HEK293 (cell line): ENCODE measurements at regions not wholly inside any gene's neighbourhood (a gene's known extent, or its start where the extent isn't known, plus 50 kb on each side); places are given as distances from the start of the nearest gene placed in this dataset.

Source experiments
- CTCF ChIA-PET: fragments of 350-600 bp; formaldehyde crosslinking; extraction: SDS; loops from one replicate; lab custom pipeline; 2021; ENCODE audit warnings: antibody characterized with exemption; lab: Yijun Ruan, JAX
- POLR2A ChIA-PET: fragments of 300-600 bp; formaldehyde crosslinking; extraction: SDS; loops from one replicate; lab custom pipeline; 2020; ENCODE audit warnings: antibody characterized with exemption, inconsistent platforms; lab: Yijun Ruan, JAX
- H3K27ac ChIP-seq: fragments of 200-500 bp; sonication (Bioruptor generic); 2 replicates; pipeline ENCODE4 v1.5.1; 2014; ENCODE audit warnings: low read depth, low read length, control low read depth, inconsistent platforms; ENCODE audit errors: extremely low read depth
- H3K36me3 ChIP-seq, 2 experiments: fragments of 200-500 bp in 1 of 2; sonication (Bioruptor generic) in 1 of 2; 1 replicate in 1 of 2; 2 replicates in 1 of 2; pipeline ENCODE4 v1.5.1; 2014 to 2017; ENCODE audit warnings: inconsistent platforms in 2 of 2, low read length in 2 of 2; ENCODE audit not compliant: control insufficient read depth in 2 of 2, insufficient read depth in 1 of 2
- H3K4me1 ChIP-seq: fragments of 200-500 bp; sonication (Bioruptor generic); 2 replicates; pipeline ENCODE4 v1.5.1; 2014; ENCODE audit warnings: mild to moderate bottlenecking, low read length, inconsistent platforms; ENCODE audit not compliant: control insufficient read depth, insufficient read depth
- H3K4me3 ChIP-seq: 2 replicates; pipeline ENCODE4 v1.5.1; 2011; ENCODE audit warnings: low read depth, mild to moderate bottlenecking, control low read depth, low read length, moderate library complexity
- H3K9me3 ChIP-seq: fragments of 200-500 bp; sonication (Bioruptor generic); 2 replicates; pipeline ENCODE4 v1.5.1; 2014; ENCODE audit warnings: low read depth, low read length, inconsistent platforms; ENCODE audit not compliant: control insufficient read depth, insufficient read depth
- PRDM1 ChIP-seq: fragments of 450-650 bp; formaldehyde crosslinking; IDR thresholded peaks from 2 replicates; pipeline ENCODE4; 2016; ENCODE audit warnings: missing biosample characterization, missing genetic modification characterization
- ZBTB1 ChIP-seq: fragments of 450-650 bp; formaldehyde crosslinking; IDR thresholded peaks from 2 replicates; pipeline ENCODE4 v1.5.1; 2016; ENCODE audit warnings: missing biosample characterization, missing genetic modification characterization
- ZFHX2 ChIP-seq: fragments of 450-650 bp; formaldehyde crosslinking; conservative IDR thresholded peaks from 2 replicates; pipeline ENCODE4 v1.5.1; 2016; ENCODE audit warnings: missing biosample characterization, missing genetic modification characterization
- ZNF2 ChIP-seq: fragments of 450-650 bp; formaldehyde crosslinking; IDR thresholded peaks from 2 replicates; pipeline ENCODE4 v1.5.1; 2016; ENCODE audit warnings: missing biosample characterization, missing genetic modification characterization
- ZNF23 ChIP-seq: fragments of 450-650 bp; formaldehyde crosslinking; IDR thresholded peaks from 2 replicates; pipeline ENCODE4 v1.5.1; 2016; ENCODE audit warnings: missing biosample characterization, missing genetic modification characterization, borderline replicate concordance
- ZNF311 ChIP-seq: fragments of 450-650 bp; formaldehyde crosslinking; IDR thresholded peaks from 2 replicates; pipeline ENCODE4 v1.5.1; 2017; ENCODE audit warnings: missing biosample characterization, missing genetic modification characterization, borderline replicate concordance
- ZNF324 ChIP-seq: fragments of 450-650 bp; formaldehyde crosslinking; IDR thresholded peaks from 2 replicates; pipeline ENCODE4 v1.5.1; 2016; ENCODE audit warnings: missing biosample characterization, missing genetic modification characterization
- ZNF354C ChIP-seq: fragments of 450-650 bp; formaldehyde crosslinking; IDR thresholded peaks from 2 replicates; pipeline ENCODE4 v1.5.1; 2016; ENCODE audit warnings: missing biosample characterization, missing genetic modification characterization, low read depth, borderline replicate concordance
- ZNF391 ChIP-seq: fragments of 450-650 bp; formaldehyde crosslinking; IDR thresholded peaks from 2 replicates; pipeline ENCODE4 v1.5.1; 2016; ENCODE audit warnings: low read depth, missing biosample characterization, missing genetic modification characterization, borderline replicate concordance
- ZNF449 ChIP-seq: fragments of 450-650 bp; formaldehyde crosslinking; IDR thresholded peaks from 2 replicates; pipeline ENCODE4 v1.5.1; 2017; ENCODE audit warnings: missing biosample characterization, mild to moderate bottlenecking, missing genetic modification characterization, moderate library complexity
- ZNF514 ChIP-seq: fragments of 450-650 bp; formaldehyde crosslinking; IDR thresholded peaks from 2 replicates; pipeline ENCODE4 v1.5.1; 2016; ENCODE audit warnings: missing biosample characterization, missing genetic modification characterization
- ZNF521 ChIP-seq: fragments of 450-650 bp; formaldehyde crosslinking; IDR thresholded peaks from 2 replicates; pipeline ENCODE4 v1.5.1; 2017; ENCODE audit warnings: missing biosample characterization, mild to moderate bottlenecking, missing genetic modification characterization
- ZNF530 ChIP-seq: fragments of 450-650 bp; formaldehyde crosslinking; IDR thresholded peaks from 2 replicates; pipeline ENCODE4 v1.5.1; 2016; ENCODE audit warnings: low read depth, missing biosample characterization, missing genetic modification characterization
- ZNF549 ChIP-seq: fragments of 450-650 bp; IDR thresholded peaks from 2 replicates; pipeline ENCODE4 v1.5.1; 2018; ENCODE audit warnings: missing biosample characterization, missing genetic modification characterization, mild to moderate bottlenecking, inconsistent platforms, moderate library complexity
- ZNF621 ChIP-seq: fragments of 450-650 bp; formaldehyde crosslinking; IDR thresholded peaks from 2 replicates; pipeline ENCODE4 v1.5.1; 2017; ENCODE audit warnings: missing biosample characterization, missing genetic modification characterization
- ZNF660 ChIP-seq: fragments of 450-650 bp; IDR thresholded peaks from 2 replicates; pipeline ENCODE4 v1.5.1; 2018; ENCODE audit warnings: missing biosample characterization, mild to moderate bottlenecking, missing genetic modification characterization
- ZNF704 ChIP-seq: fragments of 450-650 bp; formaldehyde crosslinking; IDR thresholded peaks from 2 replicates; pipeline ENCODE4 v1.5.1; 2016; ENCODE audit warnings: missing biosample characterization, missing genetic modification characterization
- ZXDB ChIP-seq: fragments of 450-650 bp; formaldehyde crosslinking; IDR thresholded peaks from 2 replicates; pipeline ENCODE4 v1.5.1; 2016; ENCODE audit warnings: missing biosample characterization, missing genetic modification characterization
- TF ChIP-seq, protein P1 (sequence below): fragments of 450-650 bp; formaldehyde crosslinking; IDR thresholded peaks from 2 replicates; pipeline ENCODE4 v1.5.1; 2016; ENCODE audit warnings: missing biosample characterization, missing genetic modification characterization

DNA sequence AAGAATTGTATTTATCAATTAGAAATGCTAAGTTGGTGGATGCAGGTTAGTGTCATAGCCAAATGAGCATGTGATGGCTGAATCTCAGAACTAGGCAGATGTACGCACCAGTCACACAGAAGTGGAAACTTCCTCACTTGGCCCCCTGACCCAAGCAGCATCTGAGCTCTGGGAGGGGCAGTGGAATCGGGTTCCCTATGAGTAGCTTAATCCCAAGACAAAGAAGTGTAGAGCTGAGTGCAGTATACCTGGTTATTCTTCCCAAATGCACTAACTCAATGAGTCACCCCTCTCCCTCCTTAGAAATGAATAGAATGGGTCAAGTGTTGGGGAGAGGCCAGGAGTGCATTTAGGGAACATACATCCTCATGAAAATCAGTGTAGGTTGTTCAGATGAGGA is 224.6 kb downstream of the FAT3 start (continued):
- TF ChIP-seq ZNF449 (tag by site-specific recombination) (no peak), ZBTB1 (no peak), ZFHX2 (tag by site-specific recombination) (no peak), ZNF549 (tag by site-specific recombination) (no peak), ZNF354C (tag by site-specific recombination) (no peak), ZNF621 (tag by site-specific recombination) (no peak), ZNF704 (no peak)
- TF ChIP-seq, all 188 proteins: peak for 0

DNA sequence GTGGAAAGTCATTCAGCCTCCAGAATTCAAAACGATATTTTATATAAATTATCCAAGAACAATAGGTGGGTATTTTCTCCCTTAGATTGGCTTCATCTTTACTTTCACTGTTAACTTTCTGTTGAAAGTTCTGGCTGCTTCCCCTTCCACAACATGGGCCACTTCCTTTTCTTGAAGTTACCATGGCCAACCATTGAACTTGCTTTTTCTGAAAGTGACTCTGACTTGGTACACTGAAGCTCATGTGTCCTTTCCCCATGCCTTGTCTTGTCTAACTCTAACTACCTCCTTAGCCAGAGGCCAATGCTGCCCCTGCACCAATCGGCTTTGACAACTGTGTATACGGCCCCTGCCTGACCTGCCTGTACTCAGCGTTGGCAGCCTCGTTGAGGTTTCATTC is 225.2 kb downstream of the FAT3 start:
- no peaks in the 10 kb centered on the region for H3K36me3 ChIP-seq
- H3K4me1 ChIP-seq: no peaks in the 10 kb centered on the region
- H3K27ac ChIP-seq: no peak overlapping the region
- no peak overlapping the region for H3K4me3 ChIP-seq
- no peaks in the 10 kb centered on the region for H3K9me3 ChIP-seq
- ChIA-PET POLR2A (no interaction called here), CTCF (no interaction called here)
- TF ChIP-seq PRDM1 (tag by site-specific recombination) (peak; percentile 28; the same call in 1 of the 2 replicates), ZNF514 (tag by site-specific recombination) (no peak)

DNA sequence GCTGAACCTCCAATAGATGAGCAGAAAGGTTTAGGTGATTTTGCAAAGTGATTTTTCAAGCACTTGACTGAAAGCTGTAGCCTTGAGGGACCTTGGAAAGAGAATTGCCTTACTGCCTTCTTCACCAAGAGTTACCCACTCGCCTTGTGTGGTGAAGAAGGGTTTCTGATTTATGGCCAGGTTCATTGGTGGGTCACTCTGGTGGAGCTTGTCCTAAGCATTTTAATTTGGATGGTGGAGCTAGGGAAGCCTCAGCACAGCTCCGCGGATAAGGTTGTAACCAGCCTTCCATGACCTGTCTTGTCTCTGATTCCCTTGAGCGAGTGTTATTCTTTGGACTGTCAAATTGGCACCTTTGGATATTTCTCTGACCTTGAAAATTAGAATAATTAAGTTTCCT is 226.4 kb downstream of the FAT3 start:
- ChIA-PET POLR2A (no interaction called here), CTCF (no interaction called here)
- Histone ChIP-seq H3K9me3 (no peaks in the 10 kb centered on the region), H3K4me1 (no peaks in the 10 kb centered on the region), H3K4me3 (no peak overlapping the region), H3K27ac (no peak overlapping the region), H3K36me3 (no peaks in the 10 kb centered on the region)
- no peak for TF ChIP-seq ZNF391 (tag by site-specific recombination)
- TF ChIP-seq ZNF23 (tag by site-specific recombination): no peak
- TF ChIP-seq ZNF324: no peak
- TF ChIP-seq ZXDB (tag by site-specific recombination): no peak
- no peak for TF ChIP-seq ZNF2 (tag by site-specific recombination)
- no peak for TF ChIP-seq ZNF521 (tag by site-specific recombination)

DNA sequence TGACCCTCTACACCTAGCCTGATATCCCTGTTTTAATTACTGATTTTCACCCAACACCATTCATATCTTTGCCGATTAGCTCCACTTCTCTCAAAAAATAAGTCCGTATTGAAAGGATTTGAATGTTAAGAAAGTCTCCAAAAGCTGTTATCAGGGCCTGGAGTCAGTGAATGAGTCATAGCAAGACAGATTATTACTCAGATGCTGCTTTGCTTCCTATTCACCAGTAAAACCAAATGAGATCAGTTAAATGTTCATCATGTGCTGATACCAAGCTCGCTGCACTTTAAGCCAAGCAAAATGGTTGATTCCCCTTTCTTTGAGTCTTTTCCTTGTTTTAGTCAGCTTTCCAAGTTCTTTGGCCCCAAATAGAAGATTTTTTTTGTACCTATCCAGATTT is 228.4 kb downstream of the FAT3 start:
- TF ChIP-seq ZNF660 (tag by site-specific recombination) (0 out of 2 replicates have a peak, but pooled peaks have one; percentile 44), ZNF311 (no peak), ZNF530 (tag by site-specific recombination) (no peak), PRDM1 (tag by site-specific recombination) (peak; percentile 36; the same call in 1 of the 2 replicates)
- TF ChIP-seq, protein P1, sequence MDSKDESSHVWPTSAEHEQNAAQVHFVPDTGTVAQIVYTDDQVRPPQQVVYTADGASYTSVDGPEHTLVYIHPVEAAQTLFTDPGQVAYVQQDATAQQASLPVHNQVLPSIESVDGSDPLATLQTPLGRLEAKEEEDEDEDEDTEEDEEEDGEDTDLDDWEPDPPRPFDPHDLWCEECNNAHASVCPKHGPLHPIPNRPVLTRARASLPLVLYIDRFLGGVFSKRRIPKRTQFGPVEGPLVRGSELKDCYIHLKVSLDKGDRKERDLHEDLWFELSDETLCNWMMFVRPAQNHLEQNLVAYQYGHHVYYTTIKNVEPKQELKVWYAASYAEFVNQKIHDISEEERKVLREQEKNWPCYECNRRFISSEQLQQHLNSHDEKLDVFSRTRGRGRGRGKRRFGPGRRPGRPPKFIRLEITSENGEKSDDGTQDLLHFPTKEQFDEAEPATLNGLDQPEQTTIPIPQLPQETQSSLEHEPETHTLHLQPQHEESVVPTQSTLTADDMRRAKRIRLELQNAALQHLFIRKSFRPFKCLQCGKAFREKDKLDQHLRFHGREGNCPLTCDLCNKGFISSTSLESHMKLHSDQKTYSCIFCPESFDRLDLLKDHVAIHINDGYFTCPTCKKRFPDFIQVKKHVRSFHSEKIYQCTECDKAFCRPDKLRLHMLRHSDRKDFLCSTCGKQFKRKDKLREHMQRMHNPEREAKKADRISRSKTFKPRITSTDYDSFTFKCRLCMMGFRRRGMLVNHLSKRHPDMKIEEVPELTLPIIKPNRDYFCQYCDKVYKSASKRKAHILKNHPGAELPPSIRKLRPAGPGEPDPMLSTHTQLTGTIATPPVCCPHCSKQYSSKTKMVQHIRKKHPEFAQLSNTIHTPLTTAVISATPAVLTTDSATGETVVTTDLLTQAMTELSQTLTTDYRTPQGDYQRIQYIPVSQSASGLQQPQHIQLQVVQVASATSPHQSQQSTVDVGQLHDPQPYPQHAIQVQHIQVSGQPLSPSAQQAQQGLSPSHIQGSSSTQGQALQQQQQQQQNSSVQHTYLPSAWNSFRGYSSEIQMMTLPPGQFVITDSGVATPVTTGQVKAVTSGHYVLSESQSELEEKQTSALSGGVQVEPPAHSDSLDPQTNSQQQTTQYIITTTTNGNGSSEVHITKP: 0 out of 2 replicates have a peak, but pooled peaks have one; percentile 22
- Histone ChIP-seq H3K4me1 (no peaks in the 10 kb centered on the region), H3K9me3 (no peaks in the 10 kb centered on the region), H3K36me3 (no peaks in the 10 kb centered on the region), H3K27ac (no peak overlapping the region), H3K4me3 (no peak overlapping the region)
- CTCF ChIA-PET: interaction anchor here (0.5 to 0.7 kb wide), 2 partner anchors 56 to 227 kb away, joined by 3 to 6 read pairs; no protein-coding TSS in a partner anchor
- POLR2A ChIA-PET: no interaction called here
